ENCODE measurements at regions not wholly inside any gene's neighbourhood (a gene's known extent, or its start where the extent isn't known, plus 50 kb on each side); places are given as distances from the start of the nearest gene placed in this dataset.
A peak's percentile ranks its signal among the peaks of the same experiment; 100 is the strongest.

- no peak for DNase-seq
Observed at GRCh38 chr2:173584676-173585458, 230.2 kb downstream of the CDCA7 start.

GRCh38 chr2:173588931-173589369 is 234.3 kb downstream of the CDCA7 start:
- no peak for DNase-seq

DNA sequence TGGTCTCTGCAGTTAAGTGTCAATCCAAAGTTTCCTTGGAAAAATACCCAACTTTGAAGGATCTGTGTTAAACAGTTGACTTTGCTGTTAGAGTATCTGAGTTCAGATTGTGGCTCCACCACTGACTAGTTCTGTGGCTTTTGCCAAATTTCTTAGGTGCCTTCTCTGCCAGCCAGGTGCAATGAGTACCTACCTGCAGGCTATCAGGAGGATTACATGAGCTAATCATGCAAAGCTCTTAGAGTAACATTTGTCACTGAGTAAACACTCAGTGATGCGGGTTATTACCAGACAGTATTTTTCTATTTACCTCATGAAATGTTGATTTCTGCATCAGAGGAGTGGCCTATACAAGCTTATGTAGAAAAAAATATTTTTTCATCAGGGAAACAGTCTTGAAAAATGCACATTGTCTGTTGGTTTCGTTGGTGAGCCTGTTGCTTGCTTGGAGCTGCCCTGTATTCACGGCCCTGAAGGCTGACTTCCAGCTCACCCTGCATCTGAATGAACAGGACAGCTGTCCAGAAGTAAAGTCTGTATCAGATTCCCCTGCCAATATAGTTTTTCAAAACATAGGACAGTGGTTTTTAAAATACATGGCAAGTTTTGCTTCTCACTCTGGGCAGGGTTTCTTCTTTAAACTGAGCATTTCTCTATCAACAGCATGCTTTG is 235.1 kb downstream of the CDCA7 start:
- DNase-seq: no peak

DNA sequence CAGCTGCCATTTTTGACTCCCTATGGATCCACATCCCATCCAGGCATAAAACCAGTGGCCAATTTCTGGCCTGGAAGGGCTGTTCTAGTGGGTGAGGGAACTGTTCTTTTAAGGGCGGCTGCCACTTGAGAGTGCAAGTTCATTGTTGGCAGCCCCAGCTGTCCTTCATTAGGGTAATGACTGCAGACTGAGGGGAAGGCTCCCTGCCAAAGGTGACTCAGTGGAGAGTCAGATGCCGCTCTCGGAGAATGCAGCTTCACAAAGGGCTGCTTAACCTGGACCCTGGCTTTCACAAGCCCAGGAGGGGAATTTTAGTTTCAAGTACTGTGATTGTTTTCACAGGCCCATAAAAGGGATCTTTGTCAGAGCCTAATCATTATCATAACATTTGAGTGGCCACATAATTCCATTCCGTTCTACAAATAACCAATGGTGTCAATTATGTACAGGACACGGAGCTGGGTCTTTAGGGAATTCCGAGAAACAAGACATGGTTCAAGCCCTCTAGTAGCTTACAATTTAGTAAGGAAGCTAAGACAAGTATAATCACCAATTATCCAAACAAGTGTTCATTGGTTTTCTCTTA is 235.7 kb downstream of the CDCA7 start:
- DNase-seq: peak in 8 of 58 donors; percentile 1 to 70 (median 34)

- no peak for DNase-seq
Observed at GRCh38 chr2:173593109-173593508, 238.4 kb downstream of the CDCA7 start.

- DNase-seq: no peak
Observed at GRCh38 chr2:173596244-173596643, 241.6 kb downstream of the CDCA7 start.

DNA sequence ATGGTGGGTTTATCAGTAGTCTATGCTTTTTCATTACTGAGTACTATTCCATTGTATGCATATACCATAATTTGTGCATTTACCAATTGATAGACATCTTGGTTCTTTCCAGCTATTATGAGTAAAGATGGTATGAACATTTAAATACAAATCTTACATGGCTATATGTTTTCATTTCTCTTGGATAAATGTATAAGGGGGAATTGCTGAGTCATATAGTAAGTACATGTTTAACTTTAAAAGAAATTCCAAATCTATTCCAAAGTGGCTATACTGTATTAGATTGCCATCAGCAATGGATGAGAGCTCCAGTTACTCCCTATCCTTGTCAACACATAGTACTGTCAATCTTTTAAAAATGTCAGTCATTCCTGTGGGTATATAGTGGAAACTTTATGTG is 243.9 kb downstream of the CDCA7 start:
- DNase-seq: no peak

DNA sequence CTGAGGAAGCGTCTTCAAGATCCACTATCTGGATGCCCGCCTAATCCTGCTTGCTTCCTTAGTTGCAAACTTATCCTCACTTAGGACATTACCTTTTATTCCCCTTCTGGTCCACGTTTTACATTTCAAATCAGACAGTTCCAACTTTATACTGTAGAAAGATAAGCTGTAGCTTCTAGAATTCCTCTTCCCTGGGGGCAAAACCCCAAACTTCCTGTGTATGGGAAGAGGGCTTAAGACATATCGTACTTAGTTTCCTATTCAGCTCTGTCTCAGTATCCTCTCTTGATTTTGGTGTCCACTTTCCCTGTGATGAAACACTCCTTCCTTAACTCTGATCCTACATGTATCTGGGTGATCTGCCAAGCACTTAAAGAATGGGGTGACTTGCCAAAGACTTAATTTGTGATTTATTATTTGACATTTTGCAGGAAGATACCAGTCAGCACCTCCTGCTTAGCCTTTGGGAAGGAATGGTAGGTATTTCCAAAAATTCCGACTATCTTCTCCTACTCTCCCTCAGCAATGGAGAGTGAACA is 245.2 kb downstream of the CDCA7 start:
- DNase-seq: no peak

GRCh38 chr2:173602153-173602795 is 247.6 kb downstream of the CDCA7 start:
- DNase-seq: no peak

DNA sequence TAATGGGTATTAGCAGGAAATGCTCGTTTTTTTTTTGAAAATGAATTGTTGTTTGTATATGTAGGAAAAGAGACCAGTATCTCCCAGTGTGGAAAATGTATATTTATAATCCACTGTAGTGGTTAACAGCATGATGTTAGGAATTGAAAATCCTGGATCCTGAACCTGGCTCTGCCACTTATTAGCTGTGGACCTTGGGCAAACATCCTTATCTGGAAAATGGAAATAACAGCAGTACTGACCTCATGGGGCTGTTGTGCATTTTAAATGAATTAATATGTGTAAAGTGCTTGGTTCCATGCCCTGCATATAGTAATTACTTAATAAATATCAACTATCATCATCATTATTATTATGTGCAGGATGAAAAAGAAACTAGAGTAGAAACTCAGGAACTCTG is 251.3 kb downstream of the CDCA7 start:
- DNase-seq: no peak

GRCh38 chr2:173606619-173607248 is 252.1 kb downstream of the CDCA7 start:
- DNase-seq: no peak

- no peak for DNase-seq
Observed at GRCh38 chr2:173607606-173608311, 253.1 kb downstream of the CDCA7 start.

GRCh38 chr2:173611121-173611520 is 256.4 kb downstream of the CDCA7 start:
- no peak for DNase-seq

DNA sequence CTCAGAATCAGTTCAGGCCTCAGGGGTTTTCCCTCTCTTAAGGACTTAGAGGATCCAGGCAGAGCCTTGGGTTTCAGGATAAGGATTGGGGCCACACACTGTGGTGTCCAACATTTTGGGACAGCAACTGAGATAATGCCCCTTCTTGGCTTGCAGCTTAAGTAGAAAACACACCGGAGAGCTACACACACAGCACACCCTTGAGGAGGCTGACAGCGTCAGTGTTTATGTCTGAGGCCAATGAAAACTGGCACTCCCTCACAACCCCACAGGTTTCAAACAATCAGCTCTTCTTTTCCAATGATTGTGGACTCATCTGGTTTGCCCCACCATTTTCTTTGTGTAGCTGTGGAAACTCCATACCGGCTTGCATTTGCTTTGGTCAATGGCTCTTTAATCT is 257.7 kb downstream of the CDCA7 start:
- DNase-seq: no peak

DNA sequence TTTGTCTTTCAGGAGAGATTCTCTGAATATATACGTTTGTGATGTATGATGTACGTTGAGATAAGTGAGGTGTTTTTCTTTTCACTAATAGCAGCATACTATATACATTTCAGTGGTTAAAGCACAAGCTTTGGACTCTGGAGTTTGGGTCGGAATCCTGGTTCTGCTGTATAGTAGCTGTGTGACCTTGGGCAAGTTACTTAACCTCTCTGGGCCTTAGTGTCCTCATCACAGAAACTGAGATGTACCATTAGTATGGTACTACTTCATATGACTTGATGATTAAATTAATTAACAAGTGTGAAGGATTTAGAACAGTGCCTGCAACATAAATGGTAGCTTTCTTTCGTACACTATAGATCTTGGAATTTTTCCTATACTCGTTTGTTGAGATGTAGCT is 258.7 kb downstream of the CDCA7 start:
- no peak for DNase-seq

DNA sequence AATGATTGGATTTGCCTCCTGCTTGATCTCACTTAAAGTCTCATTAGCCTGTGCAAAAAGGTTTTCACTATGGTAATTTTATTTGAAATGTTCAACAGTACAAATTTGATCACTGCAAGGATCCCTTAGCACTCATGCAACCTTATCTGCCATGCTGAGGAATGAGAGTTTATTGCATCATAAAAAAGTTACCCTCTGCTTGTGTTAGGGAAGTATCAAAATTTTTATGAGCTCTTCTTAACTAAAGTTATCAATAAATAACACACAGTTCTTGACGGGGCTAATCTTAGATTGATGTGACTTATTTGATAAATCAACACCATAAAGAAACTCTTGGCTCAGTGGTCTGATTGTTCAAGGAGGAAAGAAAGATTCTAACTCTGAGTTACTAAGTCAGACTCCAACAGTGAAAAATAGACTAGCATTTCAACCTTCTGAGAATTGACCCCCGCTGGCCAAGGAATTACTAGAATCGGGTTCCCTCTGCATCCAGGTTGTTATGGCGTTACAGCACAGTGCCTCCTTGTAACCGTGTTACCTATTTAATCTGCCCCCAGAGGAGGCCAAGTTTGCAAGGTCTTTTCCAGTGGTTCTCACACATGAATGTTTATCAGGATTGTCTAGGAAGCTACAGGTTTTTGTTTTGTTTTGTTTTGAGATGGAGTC is 259.7 kb downstream of the CDCA7 start:
- no peak for DNase-seq

- no peak for DNase-seq
Observed at GRCh38 chr2:173623438-173624319, 269.0 kb downstream of the CDCA7 start.

- DNase-seq: no peak
Observed at GRCh38 chr2:173625315-173625714, 270.6 kb downstream of the CDCA7 start.

GRCh38 chr2:173629076-173629475 is 274.4 kb downstream of the CDCA7 start:
- DNase-seq: no peak

Data from anterior cingulate cortex (tissue), 58 donors.